GM23338 (cell line): ENCODE measurements at regions not wholly inside any gene's neighbourhood (a gene's known extent, or its start where the extent isn't known, plus 50 kb on each side); places are given as distances from the start of the nearest gene placed in this dataset.

ENCODE experiments used
- ATAC-seq: fragments of 200-7000 bp; cut with Tn5 transposase; 3 replicates; pipeline ENCODE4 v1.9.1; 2020
- DNase-seq: peaks from one replicate; pipeline ENCODE4 v3.0.0-alpha.2; 2015; ENCODE audit warnings: low spot score
- H2AFZ ChIP-seq: fragments of 200-600 bp; sonication (generic); 2 replicates; pipeline ENCODE4 v1.8.0; 2016; ENCODE audit warnings: antibody characterized with exemption, mild to moderate bottlenecking, moderate library complexity
- H3F3A ChIP-seq: fragments of 200-600 bp; sonication (generic); replicated peaks from 2 replicates; pipeline ENCODE4 v1.8.0; 2017; ENCODE audit warnings: antibody characterized with exemption, mixed run types, low read depth
- H3K27ac ChIP-seq: fragments of 200-600 bp; sonication (generic); 2 replicates; pipeline ENCODE4 v1.6.1; 2016; ENCODE audit warnings: low read depth
- H3K27me3 ChIP-seq: fragments of 200-600 bp; sonication (generic); 2 replicates; pipeline ENCODE4 v1.8.0; 2016; ENCODE audit warnings: mild to moderate bottlenecking, mixed run types, moderate library complexity; ENCODE audit not compliant: insufficient read depth
- H3K36me3 ChIP-seq: fragments of 200-600 bp; sonication (generic); 2 replicates; pipeline ENCODE4 v1.8.0; 2016; ENCODE audit warnings: mild to moderate bottlenecking; ENCODE audit not compliant: insufficient read depth
- H3K4me1 ChIP-seq: fragments of 200-600 bp; sonication (generic); 2 replicates; pipeline ENCODE4 v1.8.0; 2016; ENCODE audit warnings: mild to moderate bottlenecking, moderate library complexity; ENCODE audit not compliant: insufficient read depth
- H3K4me2 ChIP-seq: fragments of 200-600 bp; sonication (generic); 2 replicates; pipeline ENCODE4 v1.7.1; 2017; ENCODE audit warnings: mixed run types
- H3K4me3 ChIP-seq: fragments of 200-600 bp; sonication (generic); 2 replicates; pipeline ENCODE4 v1.6.1; 2016; ENCODE audit warnings: mixed run types
- H3K79me2 ChIP-seq: fragments of 200-600 bp; sonication (generic); replicated peaks from 2 replicates; pipeline ENCODE4 v1.8.0; 2017; ENCODE audit warnings: mild to moderate bottlenecking; ENCODE audit not compliant: insufficient read depth
- H3K9me2 ChIP-seq: fragments of 200-600 bp; sonication (generic); 2 replicates; pipeline ENCODE4 v1.8.0; 2017; ENCODE audit not compliant: insufficient read depth
- H4K20me1 ChIP-seq: fragments of 200-600 bp; sonication (generic); replicated peaks from 2 replicates; pipeline ENCODE4 v1.8.0; 2017; ENCODE audit warnings: mild to moderate bottlenecking; ENCODE audit not compliant: insufficient read depth
- H3K27ac Mint-ChIP-seq: 2 replicates; pipeline ENCODE4 v1.8.0; 2020; ENCODE audit warnings: inconsistent platforms, mild to moderate bottlenecking, moderate library complexity, mixed read lengths
- H3K27me3 Mint-ChIP-seq: 3 replicates; pipeline ENCODE4 v1.8.0; 2022; ENCODE audit warnings: low read depth, mild to moderate bottlenecking, moderate library complexity, mixed read lengths, inconsistent platforms; ENCODE audit not compliant: insufficient read depth, poor library complexity
- H3K36me3 Mint-ChIP-seq: 3 replicates; pipeline ENCODE4 v1.8.0; 2021; ENCODE audit warnings: low read depth, mild to moderate bottlenecking, inconsistent platforms, moderate library complexity, mixed read lengths
- H3K4me1 Mint-ChIP-seq: 3 replicates; pipeline ENCODE4 v1.8.0; 2020; ENCODE audit warnings: mild to moderate bottlenecking, inconsistent platforms, mixed read lengths
- H3K4me3 Mint-ChIP-seq: 3 replicates; pipeline ENCODE4 v1.8.0; 2021; ENCODE audit warnings: moderate library complexity, mild to moderate bottlenecking, inconsistent platforms, mixed read lengths
- H3K9me3 Mint-ChIP-seq: 3 replicates; pipeline ENCODE4 v1.8.0; 2020; ENCODE audit warnings: moderate library complexity, mild to moderate bottlenecking, inconsistent platforms, mixed read lengths
- ETS1 ChIP-seq: IDR thresholded peaks from 2 replicates; pipeline ENCODE4 v1.6.1; 2016; ENCODE audit warnings: antibody characterized with exemption
- EZH2 ChIP-seq: fragments of 200-600 bp; sonication (generic); IDR thresholded peaks from one replicate; pipeline ENCODE4 v1.8.0; 2017; ENCODE audit warnings: antibody characterized with exemption, mild to moderate bottlenecking, low read depth; ENCODE audit not compliant: unreplicated experiment
- JUNB ChIP-seq: IDR thresholded peaks from one replicate; pipeline ENCODE4 v1.6.1; 2016; ENCODE audit warnings: antibody characterized with exemption; ENCODE audit not compliant: unreplicated experiment
- POLR2AphosphoS5 ChIP-seq: IDR thresholded peaks from 2 replicates; pipeline ENCODE4 v1.6.1; 2016; ENCODE audit warnings: antibody characterized with exemption, low read depth
- REST ChIP-seq: IDR thresholded peaks from one replicate; pipeline ENCODE4 v1.6.1; 2018; ENCODE audit warnings: antibody characterized with exemption; ENCODE audit not compliant: unreplicated experiment
- ZNF114 ChIP-seq: fragments of 250-450 bp; sonication (Bioruptor Pico); IDR thresholded peaks from 2 replicates; pipeline ENCODE4 v1.5.0; 2020; ENCODE audit warnings: mild to moderate bottlenecking, moderate library complexity

GRCh38 chrX:124994404-124994803 is 325.3 kb upstream of the TEX13C start:
- no peaks in the 10 kb centered on the region for H3K27me3 Mint-ChIP-seq
- no peak for DNase-seq
- H3K27ac Mint-ChIP-seq, result no peak overlapping the region
- Histone ChIP-seq H3K4me1 (peaks cover 12% of the 10 kb centered on the region; the same call in 1 of the 2 replicates), H3K4me3 (no peak overlapping the region), H2AFZ (no peak overlapping the region), H3K27me3 (no peaks in the 10 kb centered on the region), H3K27ac (no peak overlapping the region), H3K79me2 (no peaks in the 10 kb centered on the region), H4K20me1 (no peaks in the 10 kb centered on the region), H3K4me2 (no peak overlapping the region), H3K9me2 (no peaks in the 10 kb centered on the region), H3F3A (no peaks in the 10 kb centered on the region), H3K36me3 (no peaks in the 10 kb centered on the region)
- no peak for ATAC-seq
- peaks cover 3% of the 10 kb centered on the region for H3K4me1 Mint-ChIP-seq
- H3K9me3 Mint-ChIP-seq, result no peaks in the 10 kb centered on the region
- no peaks in the 10 kb centered on the region for H3K36me3 Mint-ChIP-seq
- no peak for TF ChIP-seq ZNF114 (CRISPR knock-in tag)
- TF ChIP-seq POLR2AphosphoS5, result no peak
- H3K4me3 Mint-ChIP-seq, result no peak overlapping the region

GRCh38 chrX:125003746-125004446 is 315.8 kb upstream of the TEX13C start:
- TF ChIP-seq REST, result no peak
- no peak for TF ChIP-seq ZNF114 (CRISPR knock-in tag)
- H3K27me3 Mint-ChIP-seq, result no peaks in the 10 kb centered on the region
- no peak overlapping the region for H3K27ac Mint-ChIP-seq
- Histone ChIP-seq H3K4me3 (no peak overlapping the region), H3F3A (no peaks in the 10 kb centered on the region), H3K36me3 (no peaks in the 10 kb centered on the region), H3K27ac (no peak overlapping the region), H3K4me1 (0 out of 2 replicates have a peak, but pooled peaks cover 11% of the 10 kb centered on the region), H2AFZ (no peak overlapping the region), H3K9me2 (no peaks in the 10 kb centered on the region), H3K27me3 (no peaks in the 10 kb centered on the region), H3K79me2 (no peaks in the 10 kb centered on the region), H4K20me1 (no peaks in the 10 kb centered on the region), H3K4me2 (no peak overlapping the region)
- H3K4me1 Mint-ChIP-seq, result peaks cover 9% of the 10 kb centered on the region
- H3K36me3 Mint-ChIP-seq, result no peaks in the 10 kb centered on the region
- no peak overlapping the region for H3K4me3 Mint-ChIP-seq
- H3K9me3 Mint-ChIP-seq, result no peaks in the 10 kb centered on the region; the same call in 1 of the 3 replicates
- no peak for ATAC-seq
- DNase-seq, result no peak

DNA sequence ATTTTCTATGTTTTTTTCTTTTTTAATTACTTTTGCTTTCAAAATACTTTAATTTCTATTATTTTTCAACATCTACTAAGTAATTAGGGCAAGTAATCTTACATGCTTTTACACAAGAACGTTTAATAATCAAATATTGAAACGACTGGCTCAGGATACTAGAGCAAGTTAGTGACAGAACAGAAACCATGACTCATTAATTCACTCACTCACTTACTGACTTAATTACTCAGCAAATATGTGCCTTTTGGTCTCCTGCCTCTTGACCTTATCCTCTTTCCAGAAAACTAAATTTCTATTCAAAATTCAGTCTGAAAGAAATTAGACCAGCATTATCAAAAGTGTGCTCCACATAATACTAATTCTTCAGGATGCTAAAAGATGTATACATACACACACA is 314.9 kb upstream of the TEX13C start:
- H3K36me3 ChIP-seq, result no peaks in the 10 kb centered on the region
- Mint-ChIP-seq H3K9me3 (no peaks in the 10 kb centered on the region; the same call in 1 of the 3 replicates), H3K36me3 (no peaks in the 10 kb centered on the region), H3K4me3 (no peak overlapping the region), H3K27ac (no peak overlapping the region), H3K4me1 (peaks cover 3% of the 10 kb centered on the region; the same call in 1 of the 3 replicates), H3K27me3 (no peaks in the 10 kb centered on the region)
- no peak overlapping the region for H3K4me3 ChIP-seq
- no peaks in the 10 kb centered on the region for H4K20me1 ChIP-seq
- H3F3A ChIP-seq, result no peaks in the 10 kb centered on the region
- H3K27me3 ChIP-seq, result no peaks in the 10 kb centered on the region
- H3K9me2 ChIP-seq, result no peaks in the 10 kb centered on the region
- 0 out of 2 replicates have a peak, but pooled peaks cover 2% of the 10 kb centered on the region for H3K4me1 ChIP-seq
- no peak overlapping the region for H2AFZ ChIP-seq
- H3K79me2 ChIP-seq, result no peaks in the 10 kb centered on the region
- H3K27ac ChIP-seq, result no peak overlapping the region
- ATAC-seq (no peak), DNase-seq (no peak)
- H3K4me2 ChIP-seq, result no peak overlapping the region
- TF ChIP-seq JUNB (no peak), ETS1 (no peak), EZH2 (no peak), REST (no peak), ZNF114 (CRISPR knock-in tag) (no peak)
